PC-3 (cell line): ENCODE measurements at regions not wholly inside any gene's neighbourhood (a gene's known extent, or its start where the extent isn't known, plus 50 kb on each side); places are given as distances from the start of the nearest gene placed in this dataset.

Experiments used
- EZH2 ChIP-seq: fragments of 300-600 bp; sonication (generic); IDR thresholded peaks from one replicate; pipeline ENCODE4 v1.6.1; 2017; ENCODE audit warnings: antibody characterized with exemption, mild to moderate bottlenecking, low read length; ENCODE audit not compliant: unreplicated experiment
- EZH2phosphoT487 ChIP-seq: fragments of 300-600 bp; sonication (generic); IDR thresholded peaks from 2 replicates; pipeline ENCODE4 v1.6.1; 2018; ENCODE audit warnings: mild to moderate bottlenecking, antibody characterized with exemption, low read length, borderline replicate concordance
- TF ChIP-seq, protein P1 (sequence below): fragments of 300-600 bp; sonication (generic); conservative IDR thresholded peaks from 2 replicates; pipeline ENCODE4 v1.5.1; 2017; ENCODE audit warnings: antibody characterized with exemption, low read depth, mild to moderate bottlenecking, low read length

DNA sequence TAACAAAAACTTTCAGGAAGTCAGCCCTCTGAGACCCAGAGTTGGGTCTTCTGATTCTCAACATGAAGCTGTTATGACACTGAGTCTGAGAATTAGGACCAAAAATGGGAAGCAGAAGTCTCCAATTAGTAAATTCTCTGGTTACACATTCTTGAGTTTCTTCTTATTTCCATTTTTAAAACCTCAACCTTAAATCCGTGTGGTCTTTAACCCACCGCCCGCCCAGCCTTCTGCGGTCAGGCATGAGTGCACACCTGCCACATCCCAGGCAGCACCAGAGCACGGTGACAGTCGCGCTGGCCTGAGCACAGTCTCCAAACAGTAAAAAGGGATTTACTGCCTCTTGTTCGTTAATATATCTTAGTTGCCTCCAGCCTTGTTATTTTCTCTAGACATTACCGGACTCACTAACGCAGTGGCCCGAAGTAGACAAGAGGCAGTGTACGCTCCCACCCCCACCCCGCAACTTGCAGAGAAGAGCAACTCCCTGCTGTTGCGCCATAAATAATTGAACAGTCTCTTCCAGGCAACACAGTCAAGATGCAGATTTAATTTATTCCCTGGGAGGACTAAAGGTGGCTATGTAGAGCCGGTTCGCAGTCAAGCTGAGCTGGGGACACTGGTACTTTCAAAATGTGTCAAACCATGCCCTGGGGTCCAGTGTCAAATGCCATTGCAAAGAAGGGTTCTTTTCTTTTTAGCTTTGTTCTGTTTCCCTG is 147.0 kb upstream of the CELF2 start:
- TF ChIP-seq, protein P1, sequence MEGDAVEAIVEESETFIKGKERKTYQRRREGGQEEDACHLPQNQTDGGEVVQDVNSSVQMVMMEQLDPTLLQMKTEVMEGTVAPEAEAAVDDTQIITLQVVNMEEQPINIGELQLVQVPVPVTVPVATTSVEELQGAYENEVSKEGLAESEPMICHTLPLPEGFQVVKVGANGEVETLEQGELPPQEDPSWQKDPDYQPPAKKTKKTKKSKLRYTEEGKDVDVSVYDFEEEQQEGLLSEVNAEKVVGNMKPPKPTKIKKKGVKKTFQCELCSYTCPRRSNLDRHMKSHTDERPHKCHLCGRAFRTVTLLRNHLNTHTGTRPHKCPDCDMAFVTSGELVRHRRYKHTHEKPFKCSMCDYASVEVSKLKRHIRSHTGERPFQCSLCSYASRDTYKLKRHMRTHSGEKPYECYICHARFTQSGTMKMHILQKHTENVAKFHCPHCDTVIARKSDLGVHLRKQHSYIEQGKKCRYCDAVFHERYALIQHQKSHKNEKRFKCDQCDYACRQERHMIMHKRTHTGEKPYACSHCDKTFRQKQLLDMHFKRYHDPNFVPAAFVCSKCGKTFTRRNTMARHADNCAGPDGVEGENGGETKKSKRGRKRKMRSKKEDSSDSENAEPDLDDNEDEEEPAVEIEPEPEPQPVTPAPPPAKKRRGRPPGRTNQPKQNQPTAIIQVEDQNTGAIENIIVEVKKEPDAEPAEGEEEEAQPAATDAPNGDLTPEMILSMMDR: no peak
- no peak for TF ChIP-seq EZH2
- TF ChIP-seq EZH2phosphoT487: no peak
